Transverse colon (tissue), 4 donors: ENCODE measurements at regions not wholly inside any gene's neighbourhood (a gene's known extent, or its start where the extent isn't known, plus 50 kb on each side); places are given as distances from the start of the nearest gene placed in this dataset.

Experiments
- POLR2A ChIP-seq: fragments of 450-650 bp; IDR thresholded peaks from one replicate; pipeline ENCODE4 v1.6.1; 2016; ENCODE audit warnings: antibody characterized with exemption, mild to moderate bottlenecking, moderate library complexity
- POLR2AphosphoS5 ChIP-seq, 3 donors: sonication (generic); formaldehyde crosslinking; IDR thresholded peaks; one replicate each; pipeline ENCODE4 v1.6.1; 2016; ENCODE audit warnings: antibody characterized with exemption in 3 of 3
- TF ChIP-seq, protein P1 (sequence below), 5 experiments: fragments of 200-600 bp in 3 of 5; fragments of 450-650 bp in 2 of 5; sonication (generic) in 3 of 5; IDR thresholded peaks; 1 replicate in 2 of 5; 2 replicates in 3 of 5; pipeline ENCODE4 v1.5.1; 2016 to 2017; ENCODE audit warnings: antibody characterized with exemption in 5 of 5, inconsistent platforms in 3 of 5, mild to moderate bottlenecking in 2 of 5, moderate library complexity in 1 of 5

DNA sequence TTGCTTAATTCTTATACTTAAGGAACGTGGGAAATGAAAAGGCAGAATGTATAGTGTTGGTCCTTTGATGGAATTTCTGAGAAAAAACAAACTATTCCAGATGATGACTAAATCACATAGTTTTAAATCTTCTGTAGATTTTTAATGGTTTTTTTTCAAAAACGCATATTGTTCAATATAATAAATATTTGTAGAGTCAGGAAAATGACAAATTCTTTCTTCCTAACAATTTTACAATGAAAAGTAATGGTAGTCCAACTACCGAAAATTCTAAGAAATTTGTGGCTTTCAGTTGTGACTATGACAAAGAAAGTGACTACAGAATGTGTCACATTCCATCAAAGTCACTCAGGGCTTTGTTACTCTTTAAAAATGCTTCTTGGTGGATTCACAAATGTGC lies 164.8 kb upstream of the PITX2 start:
- TF ChIP-seq POLR2AphosphoS5 (IDR thresholded peaks at IDR 0.05) (no peak), POLR2A (no peak)
- TF ChIP-seq, protein P1, sequence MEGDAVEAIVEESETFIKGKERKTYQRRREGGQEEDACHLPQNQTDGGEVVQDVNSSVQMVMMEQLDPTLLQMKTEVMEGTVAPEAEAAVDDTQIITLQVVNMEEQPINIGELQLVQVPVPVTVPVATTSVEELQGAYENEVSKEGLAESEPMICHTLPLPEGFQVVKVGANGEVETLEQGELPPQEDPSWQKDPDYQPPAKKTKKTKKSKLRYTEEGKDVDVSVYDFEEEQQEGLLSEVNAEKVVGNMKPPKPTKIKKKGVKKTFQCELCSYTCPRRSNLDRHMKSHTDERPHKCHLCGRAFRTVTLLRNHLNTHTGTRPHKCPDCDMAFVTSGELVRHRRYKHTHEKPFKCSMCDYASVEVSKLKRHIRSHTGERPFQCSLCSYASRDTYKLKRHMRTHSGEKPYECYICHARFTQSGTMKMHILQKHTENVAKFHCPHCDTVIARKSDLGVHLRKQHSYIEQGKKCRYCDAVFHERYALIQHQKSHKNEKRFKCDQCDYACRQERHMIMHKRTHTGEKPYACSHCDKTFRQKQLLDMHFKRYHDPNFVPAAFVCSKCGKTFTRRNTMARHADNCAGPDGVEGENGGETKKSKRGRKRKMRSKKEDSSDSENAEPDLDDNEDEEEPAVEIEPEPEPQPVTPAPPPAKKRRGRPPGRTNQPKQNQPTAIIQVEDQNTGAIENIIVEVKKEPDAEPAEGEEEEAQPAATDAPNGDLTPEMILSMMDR (IDR thresholded peaks at IDR 0.05): no peak
